Activated CD4-positive, alpha-beta T cell treated with anti-CD3 and anti-CD28 coated beads, Interleukin-2, amount 50 U/mL, for 24 hours (primary cell): ENCODE measurements at regions not wholly inside any gene's neighbourhood (a gene's known extent, or its start where the extent isn't known, plus 50 kb on each side); places are given as distances from the start of the nearest gene placed in this dataset.
"Not testable (repeated sequence)": the region's sequence is repeated elsewhere in the genome, so short reads cannot be mapped to it uniquely, and the experiment has no call there.

Experiments
- DNase-seq, 2 donors: peaks; one replicate each; pipeline ENCODE4 v3.0.0-alpha.2; 2020; ENCODE audit warnings: low read depth in 1 of 2, low spot score in 1 of 2

DNA sequence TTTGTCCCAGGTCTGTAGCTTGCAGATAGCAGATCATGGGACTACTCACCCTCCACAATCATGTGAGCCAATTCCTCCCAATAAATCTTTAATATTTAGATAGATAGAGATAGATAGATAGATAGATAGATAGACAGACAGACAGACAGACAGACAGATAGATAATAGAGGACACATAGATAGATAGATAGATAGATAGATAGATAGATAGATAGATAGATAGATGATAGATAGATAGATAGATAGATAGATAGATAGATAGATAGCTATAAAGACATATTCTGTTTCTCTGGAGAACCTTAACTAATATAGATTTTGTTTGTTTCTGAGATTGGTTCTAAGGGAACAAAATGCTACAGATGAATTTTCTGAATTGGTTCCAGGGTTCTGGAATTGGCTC is 82.3 kb upstream of the PRDX6 start:
- DNase-seq, result not testable (repeated sequence)

GRCh38 chr1:173395762-173396161 is 81.4 kb upstream of the PRDX6 start:
- DNase-seq, result no peak

DNA sequence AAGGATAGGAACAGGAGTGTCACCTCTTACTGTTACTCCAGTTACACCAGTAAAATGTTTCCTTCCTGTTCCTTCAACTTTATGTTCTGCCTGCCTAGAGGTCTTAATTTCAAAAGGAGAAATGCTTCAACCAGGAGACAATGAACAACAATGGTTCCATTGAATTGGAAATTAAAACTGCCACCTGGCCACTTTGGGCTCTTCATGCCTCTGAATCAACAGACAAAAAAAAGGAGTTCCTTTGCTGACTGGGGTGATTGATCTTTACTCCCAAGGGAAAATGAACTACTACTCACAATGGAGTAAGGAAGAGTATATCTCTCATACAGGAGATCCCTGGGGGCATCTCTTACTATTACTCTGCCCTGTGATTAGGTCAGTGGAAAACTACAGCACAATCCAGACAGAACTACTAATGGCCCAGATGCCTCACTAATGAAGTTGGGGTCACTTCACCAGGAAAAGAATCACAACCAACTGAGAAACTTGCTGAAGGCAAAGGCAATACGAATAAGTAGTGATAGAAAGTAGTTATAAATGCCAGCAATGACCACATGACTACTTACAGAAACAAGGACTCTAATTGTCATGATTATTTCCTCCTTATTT is 76.6 kb upstream of the PRDX6 start:
- DNase-seq, result no peak

DNA sequence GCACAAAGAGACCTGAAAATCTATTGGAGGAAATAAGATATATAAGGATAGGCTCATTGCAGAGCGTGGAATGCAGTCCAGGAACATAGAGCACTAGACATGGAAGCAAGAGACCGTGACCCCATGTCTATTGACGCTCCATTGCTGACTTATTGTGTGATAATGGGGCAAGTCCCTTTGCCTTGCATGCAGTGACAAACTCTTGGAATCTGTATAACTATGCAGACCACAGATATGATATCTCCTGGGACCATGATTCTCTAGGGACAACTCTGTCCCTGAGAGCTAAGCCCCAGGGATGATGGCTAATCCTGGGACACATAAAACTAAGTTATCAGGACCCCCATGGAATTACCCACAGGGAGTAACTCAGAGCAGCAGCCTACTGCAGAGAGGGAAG is 73.1 kb upstream of the PRDX6 start:
- DNase-seq, result no peak

- DNase-seq, result no peak
Measured at GRCh38 chr1:173405281-173405680, 71.9 kb upstream of the PRDX6 start.

GRCh38 chr1:173405834-173406233 is 71.3 kb upstream of the PRDX6 start:
- DNase-seq, result no peak

DNA sequence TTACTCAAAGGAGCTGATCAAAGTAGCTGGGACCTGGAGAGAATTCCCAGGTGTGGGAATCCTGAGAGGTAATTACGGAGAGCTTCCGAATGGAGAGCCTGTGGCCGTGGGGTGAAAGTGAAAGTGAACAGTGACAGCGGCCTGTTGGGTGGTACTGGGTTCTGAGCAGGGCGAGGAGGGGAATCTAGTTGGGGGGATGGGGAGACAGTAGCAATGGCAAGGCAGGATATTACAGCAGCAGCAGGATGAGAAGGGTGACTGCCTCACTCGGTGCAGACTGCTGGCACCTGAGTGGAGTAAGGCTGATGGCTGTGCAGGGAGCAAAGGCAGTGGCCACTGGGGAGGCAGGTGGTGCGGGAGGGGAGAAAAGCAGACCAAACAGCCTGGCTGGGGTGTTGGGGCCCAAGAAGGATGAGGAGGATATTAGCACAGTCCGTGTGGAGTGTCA is 70.3 kb upstream of the PRDX6 start:
- no peak for DNase-seq

DNA sequence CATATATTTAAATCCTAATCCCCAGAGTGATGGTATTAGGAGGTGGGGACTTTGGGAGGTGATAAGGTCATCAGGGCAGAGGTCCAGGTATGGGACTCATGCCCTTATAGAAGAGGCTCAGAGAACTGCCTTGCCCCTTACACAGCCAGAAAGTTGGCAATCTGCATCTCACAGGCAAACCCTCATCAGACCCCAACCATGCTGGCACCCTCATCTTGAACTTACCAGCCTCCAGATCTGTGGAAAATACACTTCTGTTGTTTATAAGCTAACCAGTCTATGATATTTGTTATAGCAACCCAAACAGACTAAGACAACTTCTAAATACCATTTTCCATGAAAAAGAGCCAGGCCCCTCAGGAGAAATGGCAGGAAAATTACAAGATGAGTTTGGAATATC is 69.3 kb upstream of the PRDX6 start:
- no peak for DNase-seq

- DNase-seq, result no peak
Measured at GRCh38 chr1:173408886-173409285, 68.2 kb upstream of the PRDX6 start.

DNA sequence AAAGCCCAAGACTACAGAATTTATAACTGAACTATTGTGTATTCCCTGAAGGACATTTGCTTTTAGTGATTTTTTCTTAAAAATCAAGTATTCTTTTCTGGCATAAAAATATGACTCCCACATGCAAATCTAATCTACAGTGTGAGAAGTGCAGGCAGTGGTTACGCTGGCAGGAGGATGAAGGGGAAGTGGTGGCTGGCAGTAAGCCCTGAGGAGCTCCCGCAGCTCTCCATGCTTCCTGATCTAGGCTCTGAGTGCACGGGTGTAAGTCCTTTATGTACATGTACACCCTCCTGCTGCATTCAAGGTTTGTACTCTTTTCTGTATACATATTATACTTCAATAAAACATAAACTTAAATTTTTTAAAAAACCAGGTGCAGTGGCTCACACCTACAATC is 67.5 kb upstream of the PRDX6 start:
- no peak for DNase-seq

- DNase-seq, result no peak
Measured at GRCh38 chr1:173410133-173410793, 66.9 kb upstream of the PRDX6 start.

DNA sequence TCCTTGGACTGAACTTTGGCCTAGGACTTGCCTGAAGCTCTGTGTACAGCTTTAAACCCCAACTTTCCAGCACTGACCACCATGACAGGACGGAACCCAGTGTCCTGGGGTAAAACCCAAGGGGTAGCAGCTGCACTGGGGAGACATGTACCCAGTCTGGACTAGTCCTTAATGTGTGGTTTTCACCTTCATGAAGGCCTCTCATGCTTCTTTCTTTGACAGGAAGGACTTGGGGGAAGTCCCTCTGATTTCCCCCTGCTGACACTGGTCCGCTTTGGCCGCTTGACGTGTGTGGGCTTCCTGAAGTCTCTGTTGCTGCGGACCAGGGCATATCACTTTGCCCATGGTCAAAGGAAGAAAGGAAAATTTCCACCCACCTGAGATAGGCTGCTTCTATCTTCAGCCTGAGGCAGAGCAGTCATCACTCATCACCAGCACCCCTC is 66.3 kb upstream of the PRDX6 start:
- no peak for DNase-seq

GRCh38 chr1:173411835-173412742 is 65.0 kb upstream of the PRDX6 start:
- DNase-seq, result no peak

GRCh38 chr1:173413271-173413707 is 63.8 kb upstream of the PRDX6 start:
- no peak for DNase-seq

- no peak for DNase-seq
Measured at GRCh38 chr1:173414136-173414535, 63.0 kb upstream of the PRDX6 start.

GRCh38 chr1:173414539-173415226 is 62.5 kb upstream of the PRDX6 start:
- no peak for DNase-seq

DNA sequence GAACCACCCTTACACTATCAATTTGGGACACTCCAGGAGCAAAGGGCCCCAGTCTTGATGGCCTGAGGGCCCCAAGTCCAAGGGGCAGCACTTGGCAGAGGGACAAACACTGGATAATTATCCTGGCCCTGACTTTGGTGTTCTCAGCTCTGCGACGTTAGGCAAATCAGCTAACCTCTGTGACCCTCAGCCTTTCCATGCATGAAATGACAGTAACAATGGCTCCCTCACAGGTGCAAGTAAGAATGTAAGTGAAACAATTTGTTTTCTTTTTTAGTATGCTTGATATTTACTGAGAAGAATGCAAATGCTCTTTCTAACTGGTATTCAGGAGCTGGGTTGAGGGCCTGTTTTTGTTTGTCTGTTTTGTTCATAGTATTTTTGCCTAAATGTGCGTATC is 61.6 kb upstream of the PRDX6 start:
- DNase-seq, result no peak

- no peak for DNase-seq
Measured at GRCh38 chr1:173415905-173416450, 61.2 kb upstream of the PRDX6 start.

DNA sequence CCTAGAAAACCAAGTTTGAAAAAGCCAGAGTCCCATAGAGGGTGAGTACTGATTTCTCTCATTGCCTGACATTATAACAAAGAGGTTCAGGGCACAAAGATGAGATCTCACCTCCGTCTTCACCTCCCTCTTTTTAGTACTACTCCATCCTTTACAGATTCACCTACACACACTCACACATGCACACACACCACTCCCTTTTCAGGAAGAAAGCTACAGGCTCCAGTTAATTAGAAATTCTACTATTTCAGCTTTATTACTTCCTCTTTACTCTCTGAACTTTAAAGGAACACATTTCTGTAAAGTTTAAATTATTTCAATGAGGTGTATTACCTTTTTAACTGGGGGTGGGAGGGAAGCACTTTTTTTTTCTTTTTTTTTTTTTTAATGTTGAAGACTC is 59.6 kb upstream of the PRDX6 start:
- DNase-seq, result no peak

DNA sequence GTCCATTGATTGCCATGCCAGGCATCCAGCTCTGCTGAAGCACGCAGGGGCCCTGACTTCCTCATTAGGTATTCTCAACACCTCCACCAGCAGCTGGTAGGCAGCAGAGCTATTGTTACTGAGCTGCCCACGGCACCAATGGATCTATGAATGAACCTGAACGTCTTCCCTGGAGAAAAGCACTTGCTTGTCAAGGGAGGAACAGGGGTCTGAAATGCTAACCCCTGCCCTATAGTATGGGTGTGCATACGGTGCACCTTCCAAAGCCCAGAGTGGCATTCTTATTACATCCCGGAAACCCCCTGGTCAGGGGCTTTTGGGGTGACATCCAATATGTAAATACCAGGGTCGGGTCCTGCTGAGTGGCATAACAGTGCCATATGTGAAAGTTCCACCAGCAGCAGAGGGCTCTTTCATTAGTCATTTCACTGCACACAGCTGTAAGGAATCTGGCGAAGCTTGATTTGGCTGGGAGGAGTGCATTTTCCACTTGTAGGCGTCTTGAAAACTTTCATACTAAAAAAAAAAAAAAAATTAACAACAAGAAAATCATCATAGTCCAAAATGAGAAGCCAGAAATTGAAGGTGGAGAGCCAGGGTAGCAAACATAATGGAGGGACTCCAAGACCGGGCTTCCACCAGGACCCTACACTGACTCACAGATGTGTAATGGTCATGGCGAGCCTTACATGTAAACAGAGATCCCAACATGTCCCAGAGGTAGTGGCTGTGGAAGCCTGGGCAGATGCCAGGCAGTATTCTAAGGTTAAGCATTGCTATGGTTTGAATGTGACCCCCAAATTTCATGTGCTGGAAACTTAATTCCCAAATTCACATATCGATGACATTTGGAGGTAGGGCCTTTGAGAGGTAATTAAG is 58.8 kb upstream of the PRDX6 start:
- DNase-seq, result no peak
